GF-D8 (cell line): ENCODE measurements at regions not wholly inside any gene's neighbourhood (a gene's known extent, or its start where the extent isn't known, plus 50 kb on each side); places are given as distances from the start of the nearest gene placed in this dataset.
"Not testable (repeated sequence)": the region's sequence is repeated elsewhere in the genome, so short reads cannot be mapped to it uniquely, and the experiment has no call there.

Source experiments
- DNase-seq: peaks from one replicate; lab custom pipeline; 2025; lab: John Stamatoyannopoulos, UW

DNA sequence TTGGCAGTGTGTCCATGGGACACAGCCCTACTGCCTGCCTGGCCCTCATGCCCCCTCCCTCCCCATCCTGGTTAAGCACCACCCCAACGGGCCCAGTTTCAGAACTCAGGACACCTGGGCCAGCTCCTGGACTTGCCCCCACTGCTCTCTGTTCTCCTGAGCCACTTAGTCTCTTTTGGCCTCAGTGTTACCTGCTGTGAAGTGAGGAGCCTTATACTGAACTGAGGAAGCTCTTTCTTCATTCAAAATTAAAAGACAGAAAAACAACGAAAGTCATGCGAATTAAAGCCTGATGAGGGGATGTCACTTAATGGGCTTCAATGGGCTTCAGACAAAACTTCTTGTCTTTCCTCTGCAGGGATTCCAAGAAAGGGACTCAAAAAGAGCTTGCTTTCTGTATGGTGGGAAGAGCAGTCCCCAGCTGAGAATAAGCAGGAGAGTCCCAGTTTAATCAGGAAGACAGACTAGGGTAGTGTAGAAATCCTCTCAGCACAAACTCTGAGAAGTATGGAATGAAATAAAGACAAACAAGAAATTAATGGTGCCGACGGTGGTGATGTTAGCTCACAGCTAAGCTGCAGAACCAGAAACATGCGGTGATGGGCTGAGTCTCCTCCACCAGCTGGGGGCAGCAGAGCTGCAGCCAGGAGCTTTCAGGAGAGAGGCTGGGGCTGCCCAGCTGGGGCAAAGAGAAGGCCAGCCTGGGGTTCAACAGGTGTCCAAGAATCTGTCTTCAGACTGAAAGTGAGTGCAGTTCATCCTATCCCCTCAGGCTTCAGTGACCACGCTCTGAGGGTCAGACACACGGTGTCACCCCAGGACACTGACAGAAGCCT, 101.0 kb downstream of the GGTLC2 start:
- no peak for DNase-seq

DNA sequence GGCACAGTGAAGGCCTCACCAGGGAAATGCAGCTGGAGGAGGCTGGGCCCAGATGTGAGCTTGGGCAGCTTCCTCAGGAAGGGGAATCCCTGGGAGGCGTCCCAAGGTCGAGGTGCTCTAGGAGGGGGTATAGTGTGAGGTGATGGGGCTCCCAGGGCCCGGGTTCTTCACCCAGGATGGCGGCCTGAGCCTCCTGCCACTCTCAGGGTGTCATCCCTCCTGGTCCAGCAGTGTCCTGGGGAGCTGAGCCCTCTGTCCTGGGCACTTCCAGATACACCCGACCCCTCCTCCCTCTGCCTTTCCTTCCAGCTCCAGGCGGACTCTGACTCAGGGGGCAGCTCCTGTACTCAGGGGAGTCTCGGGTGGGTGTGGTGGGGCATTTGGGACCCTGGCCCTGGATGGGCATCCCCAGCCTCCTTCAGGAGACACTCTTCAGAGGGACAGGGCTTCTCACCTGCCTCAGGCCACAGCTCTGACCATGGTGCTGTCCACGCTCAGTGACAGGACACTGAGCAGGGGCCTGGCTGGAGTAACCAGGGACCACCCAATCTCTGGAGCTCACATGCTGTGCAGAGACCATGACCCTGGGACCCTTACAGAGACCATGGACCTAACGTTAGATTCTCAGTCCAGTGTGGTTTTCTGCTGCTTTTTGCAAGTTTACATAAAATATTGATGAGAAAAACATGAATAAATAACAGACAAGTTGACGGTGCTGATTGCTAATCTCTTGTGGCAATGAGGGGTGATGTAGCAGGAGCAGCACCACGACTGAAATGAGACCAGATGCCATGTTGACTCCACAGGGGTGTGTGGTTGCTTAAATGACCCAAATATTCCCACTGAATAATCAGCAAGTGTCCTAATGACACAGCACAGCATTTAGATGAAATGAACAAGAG, 101.9 kb downstream of the GGTLC2 start:
- DNase-seq: no peak

- no peak for DNase-seq
These were observed 102.8 kb downstream of the GGTLC2 start for GRCh38 chr22:22746963-22747933.

DNA sequence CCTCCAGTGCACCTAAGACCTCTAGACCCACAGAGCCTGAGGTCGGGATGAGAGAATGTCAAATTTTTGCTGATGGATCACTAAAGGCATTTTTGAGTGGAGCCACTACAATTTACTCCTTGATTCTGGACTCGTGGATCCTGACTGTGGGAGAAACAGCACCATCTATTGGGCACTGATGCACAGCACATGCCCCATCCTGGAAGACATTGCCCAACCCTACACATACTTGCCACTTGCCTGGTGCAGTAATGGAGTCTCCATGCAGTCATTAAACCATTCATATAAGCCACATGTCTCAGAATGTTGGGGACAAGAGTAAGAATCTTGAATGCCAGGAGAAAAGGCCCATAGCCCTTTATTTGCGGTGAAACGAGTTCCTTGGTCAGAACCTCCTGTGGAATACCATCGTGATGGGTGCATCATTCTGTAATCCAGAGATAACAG, 103.9 kb downstream of the GGTLC2 start:
- no peak for DNase-seq

GRCh38 chr22:22748756-22749155, 104.3 kb downstream of the GGTLC2 start:
- DNase-seq: no peak

- DNase-seq: no peak
These were observed 104.8 kb downstream of the GGTLC2 start for GRCh38 chr22:22749167-22749758.

- no peak for DNase-seq
These were observed 106.1 kb downstream of the GGTLC2 start for GRCh38 chr22:22750335-22751042.

- DNase-seq: no peak
These were observed 106.7 kb downstream of the GGTLC2 start for GRCh38 chr22:22751043-22751603.

- DNase-seq: no peak
These were observed 107.8 kb downstream of the GGTLC2 start for GRCh38 chr22:22752199-22752555.

DNA sequence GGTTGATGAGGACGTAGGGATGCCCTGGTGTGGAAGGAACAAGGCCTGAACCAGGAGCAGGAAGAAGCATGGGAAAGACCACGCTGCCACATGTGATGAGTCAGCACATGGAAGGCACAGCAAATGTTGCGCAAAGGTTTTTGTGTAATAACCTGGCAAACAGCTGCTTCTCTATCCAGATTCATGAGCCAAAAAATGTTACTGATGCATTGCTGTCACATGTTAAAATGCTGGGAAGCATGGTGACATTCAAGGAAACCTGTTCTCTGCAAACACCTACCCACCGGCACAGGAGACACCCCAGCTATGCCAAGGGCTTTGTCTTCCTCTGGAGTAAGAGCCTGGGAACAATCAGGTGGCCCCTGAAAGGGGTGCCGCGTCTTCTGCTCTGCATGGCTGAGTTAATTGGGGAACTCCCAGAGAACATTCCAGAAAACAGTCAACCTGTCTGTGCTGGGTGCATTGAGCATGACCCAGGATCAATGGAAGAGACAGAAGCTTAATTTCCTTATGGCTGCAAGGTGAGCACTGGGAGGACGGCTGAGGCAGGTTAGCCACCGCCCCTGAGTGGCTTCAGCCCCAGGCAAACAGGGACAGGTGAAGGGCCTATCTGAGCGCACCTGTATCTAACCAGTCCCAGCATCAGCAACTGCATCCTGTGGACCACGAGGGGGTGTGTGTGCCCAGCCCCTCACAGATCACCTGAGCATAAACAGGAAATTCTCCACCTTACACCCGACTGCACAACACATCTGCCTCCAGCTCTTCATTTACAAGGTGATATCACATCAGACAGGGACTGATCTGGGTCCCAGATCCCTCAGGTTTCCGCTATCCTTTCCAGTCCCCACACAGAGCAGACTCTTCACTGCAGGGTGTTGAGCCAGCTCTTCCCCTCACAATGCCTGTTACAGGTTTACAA, 108.4 kb downstream of the GGTLC2 start:
- DNase-seq: no peak

- no peak for DNase-seq
These were observed 109.3 kb downstream of the GGTLC2 start for GRCh38 chr22:22753526-22754267.

GRCh38 chr22:22754268-22754657, 109.8 kb downstream of the GGTLC2 start:
- DNase-seq: no peak

- no peak for DNase-seq
These were observed 110.8 kb downstream of the GGTLC2 start for GRCh38 chr22:22754961-22755777.

DNA sequence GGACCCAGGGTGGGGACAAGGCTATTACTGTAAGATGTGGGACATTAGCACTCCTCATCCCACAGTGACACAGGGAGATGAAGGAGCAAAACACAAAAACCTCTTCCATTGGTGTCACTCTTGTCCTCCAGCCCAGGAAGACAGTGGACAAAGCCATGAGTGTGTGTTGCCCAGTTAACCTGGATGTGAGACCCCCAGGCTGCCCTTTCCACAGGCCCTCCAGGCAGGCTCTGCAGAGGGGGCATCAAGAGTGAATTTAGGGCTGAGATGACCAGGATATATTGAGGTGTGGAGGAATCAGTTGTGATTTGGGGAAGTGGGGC, 111.3 kb downstream of the GGTLC2 start:
- no peak for DNase-seq

GRCh38 chr22:22756109-22756508, 111.7 kb downstream of the GGTLC2 start:
- DNase-seq: no peak

GRCh38 chr22:22756551-22757201, 112.3 kb downstream of the GGTLC2 start:
- not testable (repeated sequence) for DNase-seq

DNA sequence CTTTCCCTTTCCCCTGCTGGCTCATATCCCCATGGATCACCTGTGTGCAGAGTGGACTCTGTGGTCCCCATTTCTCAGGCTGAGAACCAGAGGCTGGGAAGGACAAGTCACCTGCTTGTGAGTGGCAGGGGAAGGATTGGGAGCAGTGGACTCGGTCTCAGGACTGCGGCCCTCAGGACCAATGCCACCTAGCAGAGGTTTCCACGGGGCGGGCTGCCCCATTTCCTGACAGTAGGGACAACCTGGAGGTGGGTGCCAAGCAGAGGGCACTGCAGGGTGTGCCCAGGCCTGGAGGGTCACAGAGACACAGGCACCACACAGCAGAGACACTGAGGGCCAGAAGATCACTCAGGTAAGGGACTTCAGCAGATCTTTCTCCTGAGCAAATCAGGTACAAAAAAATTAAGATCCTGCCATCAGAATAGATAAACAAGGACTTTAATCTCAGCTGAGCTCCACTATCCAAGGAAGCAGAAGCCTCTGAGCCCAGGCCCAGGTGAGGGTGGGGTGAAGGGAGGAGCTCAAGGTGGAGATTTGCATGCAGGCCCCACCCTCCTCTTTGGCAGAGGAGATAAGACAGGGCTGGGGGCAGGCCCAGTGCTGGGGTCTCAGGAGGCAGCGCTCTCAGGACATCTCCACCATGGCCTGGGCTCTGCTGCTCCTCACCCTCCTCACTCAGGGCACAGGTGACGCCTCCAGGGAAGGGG, 113.8 kb downstream of the GGTLC2 start:
- not testable (repeated sequence) for DNase-seq
